HG03039 (cell line): ENCODE measurements at regions not wholly inside any gene's neighbourhood (a gene's known extent, or its start where the extent isn't known, plus 50 kb on each side); places are given as distances from the start of the nearest gene placed in this dataset.
"Not testable (repeated sequence)": the region's sequence is repeated elsewhere in the genome, so short reads cannot be mapped to it uniquely, and the experiment has no call there.

Experiments
- ATAC-seq: cut with Tn5 transposase; IDR thresholded peaks from one replicate; pipeline ENCODE4 v1.9.1; 2021; ENCODE audit warnings: mild to moderate bottlenecking, moderate library complexity; ENCODE audit not compliant: unreplicated experiment

GRCh38 chr1:34367954-34368353 is 191.2 kb downstream of the C1orf94 start:
- ATAC-seq = no peak

- ATAC-seq = no peak
Measured at GRCh38 chr1:34369701-34370455, 193.2 kb downstream of the C1orf94 start.

GRCh38 chr1:34370748-34371147 is 194.0 kb downstream of the C1orf94 start:
- ATAC-seq = no peak

- not testable (repeated sequence) for ATAC-seq
Measured at GRCh38 chr1:34371179-34371578, 194.5 kb downstream of the C1orf94 start.

- ATAC-seq = no peak
Measured at GRCh38 chr1:34371829-34372532, 195.3 kb downstream of the C1orf94 start.

GRCh38 chr1:34372891-34373290 is 196.2 kb downstream of the C1orf94 start:
- no peak for ATAC-seq

- ATAC-seq = no peak
Measured at GRCh38 chr1:34373912-34374311, 197.2 kb downstream of the C1orf94 start.

GRCh38 chr1:34376531-34376930 is 199.8 kb downstream of the C1orf94 start:
- no peak for ATAC-seq

- no peak for ATAC-seq
Measured at GRCh38 chr1:34378968-34379856, 202.5 kb downstream of the C1orf94 start.

- no peak for ATAC-seq
Measured at GRCh38 chr1:34379911-34380310, 203.2 kb downstream of the C1orf94 start.

GRCh38 chr1:34380526-34381124 is 203.9 kb downstream of the C1orf94 start:
- ATAC-seq = no peak

GRCh38 chr1:34389974-34390373 is 213.3 kb downstream of the C1orf94 start:
- no peak for ATAC-seq

- ATAC-seq = no peak
Measured at GRCh38 chr1:34396042-34396441, 219.3 kb downstream of the C1orf94 start.

GRCh38 chr1:34398241-34398915 is 221.7 kb downstream of the C1orf94 start:
- ATAC-seq = no peak

- no peak for ATAC-seq
Measured at GRCh38 chr1:34398916-34399275, 222.2 kb downstream of the C1orf94 start.

GRCh38 chr1:34400675-34401074 is 224.0 kb downstream of the C1orf94 start:
- no peak for ATAC-seq

GRCh38 chr1:34403156-34403555 is 226.4 kb downstream of the C1orf94 start:
- ATAC-seq = no peak

GRCh38 chr1:34404804-34405203 is 228.1 kb downstream of the C1orf94 start:
- ATAC-seq = no peak

- ATAC-seq = no peak
Measured at GRCh38 chr1:34405266-34405959, 228.7 kb downstream of the C1orf94 start.

GRCh38 chr1:34406377-34406776 is 229.7 kb downstream of the C1orf94 start:
- no peak for ATAC-seq
